Neuron (in vitro differentiated cells): ENCODE measurements at regions not wholly inside any gene's neighbourhood (a gene's known extent, or its start where the extent isn't known, plus 50 kb on each side); places are given as distances from the start of the nearest gene placed in this dataset.
"Not testable (repeated sequence)": the region's sequence is repeated elsewhere in the genome, so short reads cannot be mapped to it uniquely, and the experiment has no call there.

Source experiments
- H2AFZ ChIP-seq: one replicate; pipeline ENCODE4 v1.6.1; 2013; ENCODE audit warnings: low read depth, mild to moderate bottlenecking, inconsistent platforms, low read length, moderate library complexity
- H3K27me3 ChIP-seq: one replicate; pipeline ENCODE4 v1.6.1; 2013; ENCODE audit warnings: low read length; ENCODE audit not compliant: insufficient read depth
- H3K36me3 ChIP-seq: one replicate; pipeline ENCODE4 v1.6.1; 2013; ENCODE audit warnings: low read length; ENCODE audit not compliant: insufficient read depth
- H3K4me1 ChIP-seq: one replicate; pipeline ENCODE4 v1.6.1; 2013; ENCODE audit warnings: low read length; ENCODE audit not compliant: insufficient read depth
- H3K4me3 ChIP-seq: 2 replicates; pipeline ENCODE4 v1.5.1; 2013; ENCODE audit warnings: mild to moderate bottlenecking, low read length, moderate library complexity
- H3K9me3 ChIP-seq: one replicate; pipeline ENCODE4 v1.6.1; 2013; ENCODE audit warnings: low read length

GRCh38 chr18:78799382-78800089 is 180.1 kb upstream of the SALL3 start:
- Histone ChIP-seq H3K27me3 (peaks cover 2% of the 10 kb centered on the region), H3K4me1 (no peaks in the 10 kb centered on the region), H3K9me3 (no peaks in the 10 kb centered on the region), H3K4me3 (no peak overlapping the region), H2AFZ (no peak overlapping the region), H3K36me3 (no peaks in the 10 kb centered on the region)

GRCh38 chr18:78800102-78800851 is 179.3 kb upstream of the SALL3 start:
- not testable (repeated sequence) for H3K4me1 ChIP-seq, H3K36me3 ChIP-seq, H3K4me3 ChIP-seq, H2AFZ ChIP-seq, H3K9me3 ChIP-seq, H3K27me3 ChIP-seq

- Histone ChIP-seq H3K27me3 (peaks cover 2% of the 10 kb centered on the region), H3K36me3 (no peaks in the 10 kb centered on the region), H3K4me3 (no peak overlapping the region), H3K4me1 (no peaks in the 10 kb centered on the region), H3K9me3 (no peaks in the 10 kb centered on the region), H2AFZ (no peak overlapping the region)
Measured at GRCh38 chr18:78801011-78801410, 178.6 kb upstream of the SALL3 start.

GRCh38 chr18:78803104-78803503 is 176.5 kb upstream of the SALL3 start:
- Histone ChIP-seq H3K4me1 (no peaks in the 10 kb centered on the region), H3K4me3 (no peak overlapping the region), H3K9me3 (no peaks in the 10 kb centered on the region), H2AFZ (no peak overlapping the region), H3K36me3 (no peaks in the 10 kb centered on the region), H3K27me3 (peaks cover 2% of the 10 kb centered on the region)

- Histone ChIP-seq H3K9me3 (no peaks in the 10 kb centered on the region), H3K4me1 (no peaks in the 10 kb centered on the region), H2AFZ (no peak overlapping the region), H3K36me3 (no peaks in the 10 kb centered on the region), H3K4me3 (no peak overlapping the region), H3K27me3 (peaks cover 2% of the 10 kb centered on the region)
Measured at GRCh38 chr18:78804206-78805030, 175.2 kb upstream of the SALL3 start.

GRCh38 chr18:78805840-78806239 is 173.8 kb upstream of the SALL3 start:
- Histone ChIP-seq H3K4me1 (no peaks in the 10 kb centered on the region), H3K27me3 (no peaks in the 10 kb centered on the region), H3K9me3 (no peaks in the 10 kb centered on the region), H2AFZ (no peak overlapping the region), H3K4me3 (no peak overlapping the region), H3K36me3 (no peaks in the 10 kb centered on the region)

GRCh38 chr18:78807668-78808067 is 171.9 kb upstream of the SALL3 start:
- H3K27me3 ChIP-seq = no peaks in the 10 kb centered on the region
- no peaks in the 10 kb centered on the region for H3K36me3 ChIP-seq
- no peaks in the 10 kb centered on the region for H3K9me3 ChIP-seq
- no peak overlapping the region for H2AFZ ChIP-seq
- H3K4me1 ChIP-seq = no peaks in the 10 kb centered on the region
- no peak overlapping the region for H3K4me3 ChIP-seq

GRCh38 chr18:78809845-78810244 is 169.8 kb upstream of the SALL3 start:
- H3K4me3 ChIP-seq = no peak overlapping the region
- no peak overlapping the region for H2AFZ ChIP-seq
- no peaks in the 10 kb centered on the region for H3K4me1 ChIP-seq
- no peaks in the 10 kb centered on the region for H3K9me3 ChIP-seq
- no peaks in the 10 kb centered on the region for H3K36me3 ChIP-seq
- peaks cover 11% of the 10 kb centered on the region for H3K27me3 ChIP-seq

GRCh38 chr18:78810706-78811105 is 168.9 kb upstream of the SALL3 start:
- H3K4me3 ChIP-seq = no peak overlapping the region
- no peaks in the 10 kb centered on the region for H3K9me3 ChIP-seq
- no peak overlapping the region for H2AFZ ChIP-seq
- peaks cover 13% of the 10 kb centered on the region for H3K27me3 ChIP-seq
- H3K36me3 ChIP-seq = no peaks in the 10 kb centered on the region
- no peaks in the 10 kb centered on the region for H3K4me1 ChIP-seq

- Histone ChIP-seq H3K9me3 (no peaks in the 10 kb centered on the region), H3K36me3 (no peaks in the 10 kb centered on the region), H3K4me1 (no peaks in the 10 kb centered on the region), H2AFZ (no peak overlapping the region), H3K27me3 (peaks cover 13% of the 10 kb centered on the region), H3K4me3 (no peak overlapping the region)
Measured at GRCh38 chr18:78812067-78812466, 167.6 kb upstream of the SALL3 start.

- Histone ChIP-seq H3K27me3 (peaks cover 13% of the 10 kb centered on the region), H3K9me3 (no peaks in the 10 kb centered on the region), H3K36me3 (no peaks in the 10 kb centered on the region), H3K4me1 (no peaks in the 10 kb centered on the region), H2AFZ (no peak overlapping the region), H3K4me3 (no peak overlapping the region)
Measured at GRCh38 chr18:78813156-78813555, 166.5 kb upstream of the SALL3 start.

- H3K4me3 ChIP-seq = no peak overlapping the region
- H2AFZ ChIP-seq = no peak overlapping the region
- no peaks in the 10 kb centered on the region for H3K4me1 ChIP-seq
- no peaks in the 10 kb centered on the region for H3K9me3 ChIP-seq
- H3K36me3 ChIP-seq = no peaks in the 10 kb centered on the region
- peaks cover 13% of the 10 kb centered on the region for H3K27me3 ChIP-seq
Measured at GRCh38 chr18:78813936-78814710, 165.5 kb upstream of the SALL3 start.
